LNCaP clone FGC (cell line): ENCODE measurements at regions not wholly inside any gene's neighbourhood (a gene's known extent, or its start where the extent isn't known, plus 50 kb on each side); places are given as distances from the start of the nearest gene placed in this dataset.
"Not testable (repeated sequence)": the region's sequence is repeated elsewhere in the genome, so short reads cannot be mapped to it uniquely, and the experiment has no call there.

ENCODE experiments used
- DNase-seq: peaks from one replicate; pipeline ENCODE4 v3.0.0-alpha.2; 2011; ENCODE audit warnings: low read depth
- H3K4me3 ChIP-seq: 2 replicates; pipeline ENCODE4 v1.5.1; 2011; ENCODE audit warnings: mild to moderate bottlenecking, low read depth, low read length, control low read depth
- TF ChIP-seq, protein P1 (sequence below): IDR thresholded peaks from 2 replicates; pipeline ENCODE4 v1.5.1; 2012; ENCODE audit warnings: mild to moderate bottlenecking; ENCODE audit not compliant: control insufficient read depth, insufficient read depth; ENCODE audit errors: extremely low read depth

DNA sequence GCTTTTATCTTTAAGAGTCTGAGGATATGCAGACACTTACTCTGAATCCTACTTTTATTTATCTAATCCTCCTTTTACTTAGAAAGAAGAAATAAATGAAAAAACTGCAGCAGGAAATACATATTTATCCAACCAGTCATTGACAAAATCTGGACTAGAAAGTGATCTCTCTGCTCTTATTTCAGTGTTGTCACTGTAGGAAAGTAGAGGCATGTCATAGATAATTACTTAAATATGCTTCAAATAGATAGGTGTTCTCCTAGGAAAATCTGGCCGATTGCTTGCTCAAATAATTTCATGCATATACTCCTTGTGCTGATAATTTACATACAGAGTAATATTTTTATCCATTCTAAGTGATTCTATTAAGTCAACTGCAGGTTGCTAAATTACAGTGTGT lies 2001.9 kb upstream of the C9orf72 start:
- TF ChIP-seq, protein P1, sequence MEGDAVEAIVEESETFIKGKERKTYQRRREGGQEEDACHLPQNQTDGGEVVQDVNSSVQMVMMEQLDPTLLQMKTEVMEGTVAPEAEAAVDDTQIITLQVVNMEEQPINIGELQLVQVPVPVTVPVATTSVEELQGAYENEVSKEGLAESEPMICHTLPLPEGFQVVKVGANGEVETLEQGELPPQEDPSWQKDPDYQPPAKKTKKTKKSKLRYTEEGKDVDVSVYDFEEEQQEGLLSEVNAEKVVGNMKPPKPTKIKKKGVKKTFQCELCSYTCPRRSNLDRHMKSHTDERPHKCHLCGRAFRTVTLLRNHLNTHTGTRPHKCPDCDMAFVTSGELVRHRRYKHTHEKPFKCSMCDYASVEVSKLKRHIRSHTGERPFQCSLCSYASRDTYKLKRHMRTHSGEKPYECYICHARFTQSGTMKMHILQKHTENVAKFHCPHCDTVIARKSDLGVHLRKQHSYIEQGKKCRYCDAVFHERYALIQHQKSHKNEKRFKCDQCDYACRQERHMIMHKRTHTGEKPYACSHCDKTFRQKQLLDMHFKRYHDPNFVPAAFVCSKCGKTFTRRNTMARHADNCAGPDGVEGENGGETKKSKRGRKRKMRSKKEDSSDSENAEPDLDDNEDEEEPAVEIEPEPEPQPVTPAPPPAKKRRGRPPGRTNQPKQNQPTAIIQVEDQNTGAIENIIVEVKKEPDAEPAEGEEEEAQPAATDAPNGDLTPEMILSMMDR, result no peak
- no peak overlapping the region for H3K4me3 ChIP-seq
- DNase-seq, result no peak

DNA sequence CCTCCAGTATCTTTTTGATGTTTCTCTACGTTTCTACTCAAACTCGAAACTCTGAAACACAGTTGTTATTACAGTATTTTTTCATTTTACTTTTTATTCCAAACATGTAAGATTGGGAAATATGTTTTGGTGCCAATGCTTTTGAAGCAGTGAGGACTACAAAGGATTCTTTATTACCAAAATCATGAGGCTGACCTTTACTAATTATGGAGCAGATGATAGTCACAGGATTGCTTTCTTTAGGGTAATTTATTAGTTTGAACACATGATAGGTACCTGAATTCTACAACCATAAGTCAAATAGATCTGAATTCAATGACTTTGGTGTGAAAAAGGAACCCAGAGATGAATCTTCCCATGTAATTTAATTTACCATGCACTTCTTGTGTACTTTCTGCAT lies 2015.1 kb upstream of the C9orf72 start:
- TF ChIP-seq, protein P1, result no peak
- DNase-seq, result no peak
- H3K4me3 ChIP-seq, result no peak overlapping the region

DNA sequence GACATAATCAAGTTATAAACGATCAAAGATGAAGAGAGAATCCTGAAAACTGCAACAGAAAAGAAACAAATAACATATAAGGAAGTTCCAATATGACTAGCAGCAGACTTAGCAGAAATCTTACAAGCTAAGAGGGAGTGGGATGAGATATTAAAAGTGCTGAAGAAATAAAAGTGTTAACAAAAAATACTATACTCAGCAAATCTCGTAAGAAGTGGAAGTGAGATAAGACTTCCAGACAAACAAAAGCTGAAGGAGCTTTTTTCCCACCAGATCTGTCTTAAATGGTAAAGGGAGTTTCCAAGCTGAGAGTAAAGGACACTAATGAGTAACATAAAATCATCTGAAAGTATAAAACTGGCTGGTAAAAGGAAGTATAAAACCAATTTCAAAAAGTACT lies 2036.0 kb upstream of the C9orf72 start:
- DNase-seq, result no peak
- TF ChIP-seq, protein P1, result no peak
- H3K4me3 ChIP-seq, result no peak overlapping the region

DNA sequence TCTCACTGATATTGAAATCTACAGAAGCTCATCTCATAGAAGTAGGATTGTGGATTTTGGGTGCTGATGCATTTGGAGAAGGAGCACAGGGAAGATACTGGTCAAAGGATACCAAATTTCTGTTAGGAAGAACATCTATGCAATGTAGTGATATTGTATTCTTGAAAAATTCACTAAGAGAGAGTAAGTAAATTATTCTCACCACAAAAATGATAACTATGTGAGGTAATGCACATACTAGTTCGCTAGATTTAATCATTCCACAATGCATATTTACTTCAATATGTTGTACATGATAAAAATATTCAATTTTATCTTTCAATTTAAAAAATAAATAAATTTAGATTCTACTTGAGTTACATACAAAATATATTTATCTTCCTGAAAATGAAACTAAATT lies 2040.5 kb upstream of the C9orf72 start:
- TF ChIP-seq, protein P1, result no peak
- DNase-seq, result no peak
- no peak overlapping the region for H3K4me3 ChIP-seq

DNA sequence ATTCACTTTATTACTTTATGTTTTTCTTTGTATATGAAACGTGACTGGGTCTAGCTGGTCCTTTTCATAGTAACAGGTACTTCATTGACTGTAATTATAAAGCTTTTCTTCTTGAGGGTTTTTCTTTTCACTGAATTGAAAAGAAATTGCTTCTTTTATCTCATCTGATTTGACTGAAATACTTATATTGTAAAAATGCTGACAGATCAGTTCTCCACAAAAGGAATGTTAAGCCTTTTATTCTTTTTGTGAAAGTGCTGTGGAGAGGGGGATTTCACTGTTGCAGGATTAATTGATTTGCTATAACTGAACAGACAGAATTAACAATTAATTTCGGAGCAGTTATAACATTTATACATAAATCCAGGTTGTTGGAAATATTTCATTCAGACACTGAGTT lies 2043.6 kb upstream of the C9orf72 start:
- H3K4me3 ChIP-seq, result no peak overlapping the region
- TF ChIP-seq, protein P1, result no peak
- DNase-seq, result no peak

DNA sequence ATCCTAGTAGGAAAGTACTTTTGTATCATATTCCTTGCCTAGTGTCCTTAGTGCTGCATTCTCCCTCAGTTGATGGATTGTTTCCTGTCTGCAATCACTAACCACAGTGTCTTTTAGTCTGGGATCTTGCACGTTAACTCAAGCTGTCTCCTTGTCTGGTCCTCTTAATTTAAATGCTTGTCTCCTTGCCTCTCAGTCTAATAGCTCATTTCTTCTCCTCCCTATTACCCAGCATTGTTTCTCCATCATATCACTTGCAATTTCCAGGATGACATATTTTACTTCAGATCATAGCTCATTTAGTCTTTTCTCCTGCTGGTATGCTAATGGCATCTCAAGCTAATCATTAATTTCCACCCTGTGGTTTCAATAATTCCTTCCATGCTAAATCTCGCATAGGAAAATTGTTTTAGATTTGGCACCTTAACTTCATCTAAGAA lies 2052.0 kb upstream of the C9orf72 start:
- H3K4me3 ChIP-seq, result no peak overlapping the region
- TF ChIP-seq, protein P1, result no peak
- no peak for DNase-seq

DNA sequence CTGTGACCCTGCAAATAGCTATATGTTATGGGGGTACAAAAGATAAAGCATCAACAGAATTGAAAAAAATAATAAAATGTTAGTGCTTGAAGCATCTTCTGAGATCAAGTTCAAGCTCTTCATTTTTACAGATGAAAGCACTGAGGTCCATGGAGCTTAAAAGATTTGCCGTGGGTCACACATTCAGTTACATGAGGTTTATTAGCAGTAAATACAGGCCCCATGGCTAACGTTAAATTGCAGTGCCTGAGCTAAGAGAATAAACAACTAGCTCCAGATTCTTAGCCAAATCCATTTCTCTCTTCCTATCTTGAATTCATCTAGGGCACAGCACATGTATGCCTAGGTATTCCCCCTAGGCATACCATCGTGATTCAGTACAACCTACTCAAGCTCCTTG lies 2052.7 kb upstream of the C9orf72 start:
- H3K4me3 ChIP-seq, result no peak overlapping the region
- TF ChIP-seq, protein P1, result no peak
- no peak for DNase-seq

DNA sequence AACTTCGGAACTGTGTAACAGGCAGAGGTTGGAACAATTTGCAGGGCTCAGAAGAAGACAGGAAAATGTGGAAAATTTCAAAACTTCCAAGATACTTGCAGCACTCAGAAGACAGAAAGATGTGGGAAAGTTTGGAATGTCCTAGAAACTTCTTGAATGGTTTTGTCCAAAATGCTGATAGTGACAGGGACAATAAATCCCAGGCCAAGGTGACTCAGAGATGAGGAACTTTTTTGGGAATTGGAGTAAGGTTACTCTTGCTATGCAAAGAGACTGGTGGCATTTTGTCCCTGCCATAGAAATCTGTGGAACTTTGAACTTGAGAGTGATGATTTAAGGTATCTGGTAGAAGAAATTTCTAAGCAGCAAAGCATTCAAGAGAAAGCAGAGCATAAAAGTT lies 2055.6 kb upstream of the C9orf72 start:
- not testable (repeated sequence) for DNase-seq, H3K4me3 ChIP-seq
